CD4-positive, alpha-beta T cell treated with Interferon gamma for 1 hour (primary cell): ENCODE measurements at regions not wholly inside any gene's neighbourhood (a gene's known extent, or its start where the extent isn't known, plus 50 kb on each side); places are given as distances from the start of the nearest gene placed in this dataset.

Experiments used
- DNase-seq: peaks from one replicate; pipeline ENCODE4 v3.0.0-alpha.2; 2020

- DNase-seq: no peak
Measured at GRCh38 chr3:152056481-152056880, 183.0 kb downstream of the SUCNR1 start.

- DNase-seq: no peak
Measured at GRCh38 chr3:152056987-152057386, 183.5 kb downstream of the SUCNR1 start.

- no peak for DNase-seq
Measured at GRCh38 chr3:152058856-152059255, 185.4 kb downstream of the SUCNR1 start.

GRCh38 chr3:152060701-152061100 is 187.3 kb downstream of the SUCNR1 start:
- no peak for DNase-seq

GRCh38 chr3:152061296-152061695 is 187.9 kb downstream of the SUCNR1 start:
- no peak for DNase-seq

GRCh38 chr3:152069871-152070270 is 196.4 kb downstream of the SUCNR1 start:
- no peak for DNase-seq

GRCh38 chr3:152071315-152071714 is 197.4 kb upstream of the MBNL1 start:
- no peak for DNase-seq

- DNase-seq: no peak
Measured at GRCh38 chr3:152071924-152072323, 196.8 kb upstream of the MBNL1 start.

- no peak for DNase-seq
Measured at GRCh38 chr3:152073267-152073666, 195.5 kb upstream of the MBNL1 start.

- DNase-seq: no peak
Measured at GRCh38 chr3:152076148-152076547, 192.6 kb upstream of the MBNL1 start.

GRCh38 chr3:152079980-152080379 is 188.7 kb upstream of the MBNL1 start:
- no peak for DNase-seq

GRCh38 chr3:152083135-152083534 is 185.6 kb upstream of the MBNL1 start:
- no peak for DNase-seq

GRCh38 chr3:152084441-152085158 is 184.1 kb upstream of the MBNL1 start:
- DNase-seq: no peak

GRCh38 chr3:152087153-152087552 is 181.6 kb upstream of the MBNL1 start:
- DNase-seq: no peak

- DNase-seq: no peak
Measured at GRCh38 chr3:152089528-152089927, 179.2 kb upstream of the MBNL1 start.

- DNase-seq: no peak
Measured at GRCh38 chr3:152091725-152092124, 177.0 kb upstream of the MBNL1 start.

- no peak for DNase-seq
Measured at GRCh38 chr3:152093901-152094300, 174.8 kb upstream of the MBNL1 start.

- no peak for DNase-seq
Measured at GRCh38 chr3:152094406-152094805, 174.3 kb upstream of the MBNL1 start.

GRCh38 chr3:152095472-152095871 is 173.3 kb upstream of the MBNL1 start:
- no peak for DNase-seq

GRCh38 chr3:152096280-152096906 is 172.3 kb upstream of the MBNL1 start:
- DNase-seq: no peak

- DNase-seq: no peak
Measured at GRCh38 chr3:152097120-152097519, 171.6 kb upstream of the MBNL1 start.

GRCh38 chr3:152097770-152098169 is 171.0 kb upstream of the MBNL1 start:
- DNase-seq: no peak

- no peak for DNase-seq
Measured at GRCh38 chr3:152100491-152101132, 168.1 kb upstream of the MBNL1 start.

GRCh38 chr3:152102410-152102809 is 166.3 kb upstream of the MBNL1 start:
- DNase-seq: no peak
